HEK293 (cell line): ENCODE measurements at regions not wholly inside any gene's neighbourhood (a gene's known extent, or its start where the extent isn't known, plus 50 kb on each side); places are given as distances from the start of the nearest gene placed in this dataset.

Source experiments
- CTCF ChIA-PET: fragments of 350-600 bp; formaldehyde crosslinking; extraction: SDS; loops from one replicate; lab custom pipeline; 2021; ENCODE audit warnings: antibody characterized with exemption; lab: Yijun Ruan, JAX
- POLR2A ChIA-PET: fragments of 300-600 bp; formaldehyde crosslinking; extraction: SDS; loops from one replicate; lab custom pipeline; 2020; ENCODE audit warnings: antibody characterized with exemption, inconsistent platforms; lab: Yijun Ruan, JAX
- H3K27ac ChIP-seq: fragments of 200-500 bp; sonication (Bioruptor generic); 2 replicates; pipeline ENCODE4 v1.5.1; 2014; ENCODE audit warnings: low read depth, low read length, control low read depth, inconsistent platforms; ENCODE audit errors: extremely low read depth
- H3K36me3 ChIP-seq, 2 experiments: fragments of 200-500 bp in 1 of 2; sonication (Bioruptor generic) in 1 of 2; 1 replicate in 1 of 2; 2 replicates in 1 of 2; pipeline ENCODE4 v1.5.1; 2014 to 2017; ENCODE audit warnings: inconsistent platforms in 2 of 2, low read length in 2 of 2; ENCODE audit not compliant: control insufficient read depth in 2 of 2, insufficient read depth in 1 of 2
- H3K4me1 ChIP-seq: fragments of 200-500 bp; sonication (Bioruptor generic); 2 replicates; pipeline ENCODE4 v1.5.1; 2014; ENCODE audit warnings: mild to moderate bottlenecking, low read length, inconsistent platforms; ENCODE audit not compliant: control insufficient read depth, insufficient read depth
- H3K4me3 ChIP-seq: 2 replicates; pipeline ENCODE4 v1.5.1; 2011; ENCODE audit warnings: low read depth, mild to moderate bottlenecking, control low read depth, low read length, moderate library complexity
- H3K9me3 ChIP-seq: fragments of 200-500 bp; sonication (Bioruptor generic); 2 replicates; pipeline ENCODE4 v1.5.1; 2014; ENCODE audit warnings: low read depth, low read length, inconsistent platforms; ENCODE audit not compliant: control insufficient read depth, insufficient read depth
- AEBP2 ChIP-seq: fragments of 450-650 bp; formaldehyde crosslinking; IDR thresholded peaks from 2 replicates; pipeline ENCODE4 v1.5.1; 2016; ENCODE audit warnings: missing biosample characterization, missing genetic modification characterization, borderline replicate concordance
- BCL6B ChIP-seq: fragments of 450-650 bp; formaldehyde crosslinking; IDR thresholded peaks from 2 replicates; pipeline ENCODE4 v1.5.1; 2017; ENCODE audit warnings: missing biosample characterization, missing genetic modification characterization
- MEIS1 ChIP-seq: sonication (generic); formaldehyde crosslinking; IDR thresholded peaks from 2 replicates; pipeline ENCODE4 v1.8.1; 2022; ENCODE audit warnings: missing genetic modification reagents, mild to moderate bottlenecking, borderline replicate concordance
- PRDM2 ChIP-seq: fragments of 450-650 bp; formaldehyde crosslinking; IDR thresholded peaks from 2 replicates; pipeline ENCODE4 v1.5.1; 2016; ENCODE audit warnings: missing biosample characterization, missing genetic modification characterization, borderline replicate concordance
- ZEB2 ChIP-seq: fragments of 450-650 bp; formaldehyde crosslinking; IDR thresholded peaks from 2 replicates; pipeline ENCODE4 v1.5.1; 2016; ENCODE audit warnings: missing biosample characterization, missing genetic modification characterization
- ZFP69B ChIP-seq: fragments of 450-650 bp; formaldehyde crosslinking; IDR thresholded peaks from 2 replicates; pipeline ENCODE4 v1.5.1; 2016; ENCODE audit warnings: missing biosample characterization, missing genetic modification characterization
- ZNF112 ChIP-seq: fragments of 450-650 bp; formaldehyde crosslinking; IDR thresholded peaks from 2 replicates; pipeline ENCODE4 v1.5.0; 2017; ENCODE audit warnings: missing biosample characterization, missing genetic modification characterization
- ZNF114 ChIP-seq: fragments of 450-650 bp; formaldehyde crosslinking; IDR thresholded peaks from 2 replicates; pipeline ENCODE4 v1.5.0; 2017; ENCODE audit warnings: missing biosample characterization, missing genetic modification characterization
- ZNF155 ChIP-seq: fragments of 450-650 bp; formaldehyde crosslinking; IDR thresholded peaks from 2 replicates; pipeline ENCODE4 v1.5.1; 2016; ENCODE audit warnings: missing biosample characterization, missing genetic modification characterization
- ZNF184 ChIP-seq: fragments of 450-650 bp; IDR thresholded peaks from 2 replicates; pipeline ENCODE4 v1.5.1; 2018; ENCODE audit warnings: missing biosample characterization, mild to moderate bottlenecking, missing genetic modification characterization
- ZNF302 ChIP-seq: fragments of 450-650 bp; formaldehyde crosslinking; IDR thresholded peaks from 2 replicates; pipeline ENCODE4 v1.5.1; 2016; ENCODE audit warnings: missing biosample characterization, missing genetic modification characterization, low read depth
- ZNF394 ChIP-seq: fragments of 450-650 bp; formaldehyde crosslinking; IDR thresholded peaks from 2 replicates; pipeline ENCODE4 v1.5.1; 2016; ENCODE audit warnings: missing biosample characterization, missing genetic modification characterization, mild to moderate bottlenecking, moderate library complexity, borderline replicate concordance
- ZNF416 ChIP-seq: fragments of 450-650 bp; formaldehyde crosslinking; IDR thresholded peaks from 2 replicates; pipeline ENCODE4 v1.5.1; 2016; ENCODE audit warnings: missing biosample characterization, missing genetic modification characterization
- ZNF664 ChIP-seq: fragments of 450-650 bp; formaldehyde crosslinking; IDR thresholded peaks from 2 replicates; pipeline ENCODE4 v1.5.1; 2016; ENCODE audit warnings: missing biosample characterization, missing genetic modification characterization
- ZNF768 ChIP-seq: fragments of 450-650 bp; formaldehyde crosslinking; IDR thresholded peaks from 2 replicates; pipeline ENCODE4 v1.5.1; 2018; ENCODE audit warnings: missing biosample characterization, mild to moderate bottlenecking, missing genetic modification characterization
- TF ChIP-seq, protein P1 (sequence below): fragments of 450-650 bp; formaldehyde crosslinking; IDR thresholded peaks from 2 replicates; pipeline ENCODE4 v1.5.1; 2017; ENCODE audit warnings: missing biosample characterization, missing genetic modification characterization
- TF ChIP-seq, protein P2 (sequence below): fragments of 450-650 bp; IDR thresholded peaks from 2 replicates; pipeline ENCODE4 v1.5.1; 2018; ENCODE audit warnings: missing biosample characterization, mild to moderate bottlenecking, missing genetic modification characterization
- TF ChIP-seq, protein P3 (sequence below): fragments of 450-650 bp; formaldehyde crosslinking; optimal IDR thresholded peaks from 2 replicates; pipeline ENCODE3; 2016; ENCODE audit warnings: missing biosample characterization, mild to moderate bottlenecking, missing genetic modification characterization

GRCh38 chr2:57962861-57963260 lies 83.7 kb upstream of the VRK2 start:
- H3K9me3 ChIP-seq, result no peaks in the 10 kb centered on the region
- H3K36me3 ChIP-seq, result no peaks in the 10 kb centered on the region
- no peak overlapping the region for H3K4me3 ChIP-seq
- H3K27ac ChIP-seq, result no peak overlapping the region
- TF ChIP-seq AEBP2 (tag by site-specific recombination) (no peak), ZEB2 (tag by site-specific recombination) (no peak), MEIS1 (CRISPR knock-in tag) (no peak), ZNF416 (tag by site-specific recombination) (no peak), PRDM2 (tag by site-specific recombination) (no peak), ZNF302 (tag by site-specific recombination) (no peak), ZNF184 (no peak), ZNF664 (tag by site-specific recombination) (no peak), ZNF114 (no peak), BCL6B (tag by site-specific recombination) (no peak), ZNF768 (tag by site-specific recombination) (no peak), ZFP69B (tag by site-specific recombination) (no peak)
- TF ChIP-seq, protein P1, sequence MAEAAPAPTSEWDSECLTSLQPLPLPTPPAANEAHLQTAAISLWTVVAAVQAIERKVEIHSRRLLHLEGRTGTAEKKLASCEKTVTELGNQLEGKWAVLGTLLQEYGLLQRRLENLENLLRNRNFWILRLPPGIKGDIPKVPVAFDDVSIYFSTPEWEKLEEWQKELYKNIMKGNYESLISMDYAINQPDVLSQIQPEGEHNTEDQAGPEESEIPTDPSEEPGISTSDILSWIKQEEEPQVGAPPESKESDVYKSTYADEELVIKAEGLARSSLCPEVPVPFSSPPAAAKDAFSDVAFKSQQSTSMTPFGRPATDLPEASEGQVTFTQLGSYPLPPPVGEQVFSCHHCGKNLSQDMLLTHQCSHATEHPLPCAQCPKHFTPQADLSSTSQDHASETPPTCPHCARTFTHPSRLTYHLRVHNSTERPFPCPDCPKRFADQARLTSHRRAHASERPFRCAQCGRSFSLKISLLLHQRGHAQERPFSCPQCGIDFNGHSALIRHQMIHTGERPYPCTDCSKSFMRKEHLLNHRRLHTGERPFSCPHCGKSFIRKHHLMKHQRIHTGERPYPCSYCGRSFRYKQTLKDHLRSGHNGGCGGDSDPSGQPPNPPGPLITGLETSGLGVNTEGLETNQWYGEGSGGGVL (tag by site-specific recombination), result no peak
- POLR2A ChIA-PET, result no interaction called here
- CTCF ChIA-PET, result interaction anchor here (0.6 kb wide), 1 partner anchor 26 kb away, joined by 3 read pairs; no protein-coding TSS in a partner anchor
- no peaks in the 10 kb centered on the region for H3K4me1 ChIP-seq

DNA sequence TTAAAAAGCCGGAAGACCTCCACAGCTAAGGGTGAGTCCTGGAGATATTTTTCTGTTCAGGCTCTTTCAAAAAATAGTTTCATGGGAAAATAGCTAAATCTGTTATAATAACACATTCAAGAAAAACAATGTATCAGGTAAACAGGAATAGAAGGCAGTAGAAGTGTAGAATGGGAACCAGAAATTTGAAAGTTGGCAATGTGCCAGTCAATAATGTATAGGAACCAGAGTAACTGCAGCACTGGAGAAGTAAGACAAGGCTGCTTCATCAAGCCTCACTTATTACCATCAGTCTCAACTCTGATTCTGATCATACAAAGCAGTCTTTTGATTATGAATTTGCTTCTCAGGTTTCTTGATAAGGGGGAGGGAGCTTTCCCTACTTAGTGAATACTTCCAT lies 81.4 kb upstream of the VRK2 start:
- H3K4me3 ChIP-seq, result no peak overlapping the region
- CTCF ChIA-PET, result interaction anchor here (0.6 kb wide), 1 partner anchor 457 kb away, joined by 3 read pairs; no protein-coding TSS in a partner anchor
- H3K9me3 ChIP-seq, result no peaks in the 10 kb centered on the region
- TF ChIP-seq ZNF394 (no peak), ZNF184 (no peak), ZNF112 (tag by site-specific recombination) (no peak), ZNF155 (no peak)
- TF ChIP-seq, protein P2, sequence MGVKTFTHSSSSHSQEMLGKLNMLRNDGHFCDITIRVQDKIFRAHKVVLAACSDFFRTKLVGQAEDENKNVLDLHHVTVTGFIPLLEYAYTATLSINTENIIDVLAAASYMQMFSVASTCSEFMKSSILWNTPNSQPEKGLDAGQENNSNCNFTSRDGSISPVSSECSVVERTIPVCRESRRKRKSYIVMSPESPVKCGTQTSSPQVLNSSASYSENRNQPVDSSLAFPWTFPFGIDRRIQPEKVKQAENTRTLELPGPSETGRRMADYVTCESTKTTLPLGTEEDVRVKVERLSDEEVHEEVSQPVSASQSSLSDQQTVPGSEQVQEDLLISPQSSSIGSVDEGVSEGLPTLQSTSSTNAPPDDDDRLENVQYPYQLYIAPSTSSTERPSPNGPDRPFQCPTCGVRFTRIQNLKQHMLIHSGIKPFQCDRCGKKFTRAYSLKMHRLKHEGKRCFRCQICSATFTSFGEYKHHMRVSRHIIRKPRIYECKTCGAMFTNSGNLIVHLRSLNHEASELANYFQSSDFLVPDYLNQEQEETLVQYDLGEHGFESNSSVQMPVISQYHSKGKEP, result no peak
- TF ChIP-seq, protein P3, sequence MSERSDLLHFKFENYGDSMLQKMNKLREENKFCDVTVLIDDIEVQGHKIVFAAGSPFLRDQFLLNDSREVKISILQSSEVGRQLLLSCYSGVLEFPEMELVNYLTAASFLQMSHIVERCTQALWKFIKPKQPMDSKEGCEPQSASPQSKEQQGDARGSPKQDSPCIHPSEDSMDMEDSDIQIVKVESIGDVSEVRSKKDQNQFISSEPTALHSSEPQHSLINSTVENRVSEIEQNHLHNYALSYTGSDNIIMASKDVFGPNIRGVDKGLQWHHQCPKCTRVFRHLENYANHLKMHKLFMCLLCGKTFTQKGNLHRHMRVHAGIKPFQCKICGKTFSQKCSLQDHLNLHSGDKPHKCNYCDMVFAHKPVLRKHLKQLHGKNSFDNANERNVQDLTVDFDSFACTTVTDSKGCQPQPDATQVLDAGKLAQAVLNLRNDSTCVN (tag by site-specific recombination), result no peak
- H3K36me3 ChIP-seq, result no peaks in the 10 kb centered on the region
- POLR2A ChIA-PET, result no interaction called here
- H3K27ac ChIP-seq, result no peak overlapping the region
- H3K4me1 ChIP-seq, result no peaks in the 10 kb centered on the region
